Ovary (tissue), 7 donors: ENCODE measurements at regions not wholly inside any gene's neighbourhood (a gene's known extent, or its start where the extent isn't known, plus 50 kb on each side); places are given as distances from the start of the nearest gene placed in this dataset.

Source experiments
- DNase-seq, 5 donors: peaks; one replicate each; pipeline ENCODE4 v3.0.0-alpha.2; 2019 to 2020
- H3K27ac ChIP-seq, 2 donors: fragments of 200-600 bp; one replicate each; pipeline versions ENCODE4 v1.5.1 to v1.8.0; 2019 to 2022
- H3K27me3 ChIP-seq: fragments of 200-600 bp; one replicate; pipeline ENCODE4 v1.8.0; 2022
- H3K36me3 ChIP-seq: fragments of 200-600 bp; sonication (generic); one replicate; pipeline ENCODE4 v1.5.1; 2019
- H3K4me1 ChIP-seq: one replicate; pipeline ENCODE4 v1.8.1; 2013; ENCODE audit warnings: mild to moderate bottlenecking, moderate library complexity; ENCODE audit not compliant: insufficient read depth
- H3K4me3 ChIP-seq: fragments of 200-600 bp; sonication (generic); one replicate; pipeline ENCODE4 v1.5.1; 2017
- H3K9me3 ChIP-seq, 2 donors: fragments of 200-600 bp in 1 of 2; sonication (generic) in 1 of 2; one replicate each; pipeline versions ENCODE4 v1.5.1 to v1.8.1; 2013 to 2019; ENCODE audit warnings: mild to moderate bottlenecking in 1 of 2, moderate library complexity in 1 of 2
- EP300 ChIP-seq: sonication (generic); formaldehyde crosslinking; IDR thresholded peaks from one replicate; pipeline ENCODE4 v1.6.1; 2017; ENCODE audit warnings: antibody characterized with exemption
- POLR2A ChIP-seq: fragments of 450-650 bp; IDR thresholded peaks from one replicate; pipeline ENCODE4 v1.6.1; 2017; ENCODE audit warnings: antibody characterized with exemption, mild to moderate bottlenecking, moderate library complexity
- WGBS, 3 donors: extraction: QIAGEN DNeasy Blood & Tissue Kit in 1 of 3; methylation state at CpG; one replicate each; pipeline versions ENCODE4 v1.1.5 to v1.1.7; 2013 to 2017; 5-methylcytosine and 5-hydroxymethylcytosine counted together
- intact Hi-C, 4 donors: fragments of 100-400 bp; cut with DNase I; formaldehyde crosslinking; loops; one replicate each; pipeline versions ENCODE4 v1.11.0 to v1.15.1; 2022 to 2023
- TF ChIP-seq, protein P1 (sequence below), 3 donors: fragments of 450-650 bp in 2 of 3; fragments of 200-600 bp in 1 of 3; IDR thresholded peaks; one replicate each; pipeline versions ENCODE4 v1.5.1 to v1.8.0; 2016 to 2022; ENCODE audit warnings: antibody characterized with exemption in 3 of 3, mild to moderate bottlenecking in 1 of 3
- donor health status: DM: no; HTN: no; CAD: no; lungs with moderate emphysema.
- donor health status: DM: no; HTN: no; CAD: no.
- donor health status: Bipolar disorder and iron deficiency.
- donor health status: DM: no; HTN: no; CAD: no.
- donor health status: DM: yes; HTN: yes; CAD: no.

DNA sequence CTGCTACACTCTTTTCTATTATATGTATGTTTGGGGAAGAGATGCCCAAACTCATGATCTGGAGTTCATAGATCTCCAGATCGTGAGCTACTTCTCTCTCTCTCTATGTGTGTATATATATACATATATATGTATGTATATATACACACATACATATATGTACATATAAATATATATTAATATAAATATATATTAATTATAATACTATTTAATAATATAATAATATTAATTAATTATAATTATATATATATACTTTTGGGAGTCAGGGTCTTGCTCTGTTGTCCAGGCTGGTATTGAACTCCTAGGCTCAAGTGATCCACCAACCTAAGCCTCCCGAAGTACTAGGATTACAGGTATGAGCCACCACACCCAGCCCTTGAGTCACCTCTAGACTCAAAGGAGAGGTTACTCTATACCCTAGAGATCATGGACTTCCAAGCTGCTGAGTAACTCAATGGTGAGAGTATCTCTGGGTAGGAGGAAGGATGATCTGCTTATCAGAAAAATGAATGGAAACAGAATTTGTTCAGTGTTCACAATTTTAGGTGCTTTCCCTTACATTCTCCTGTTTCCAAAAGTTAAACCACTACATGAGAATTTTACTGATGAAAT, 463.5 kb upstream of the TRIB2 start:
- WGBS, 3 donors: 96 to 100% (median 98%) methylated on average over 2 of the region's 2 CpGs

DNA sequence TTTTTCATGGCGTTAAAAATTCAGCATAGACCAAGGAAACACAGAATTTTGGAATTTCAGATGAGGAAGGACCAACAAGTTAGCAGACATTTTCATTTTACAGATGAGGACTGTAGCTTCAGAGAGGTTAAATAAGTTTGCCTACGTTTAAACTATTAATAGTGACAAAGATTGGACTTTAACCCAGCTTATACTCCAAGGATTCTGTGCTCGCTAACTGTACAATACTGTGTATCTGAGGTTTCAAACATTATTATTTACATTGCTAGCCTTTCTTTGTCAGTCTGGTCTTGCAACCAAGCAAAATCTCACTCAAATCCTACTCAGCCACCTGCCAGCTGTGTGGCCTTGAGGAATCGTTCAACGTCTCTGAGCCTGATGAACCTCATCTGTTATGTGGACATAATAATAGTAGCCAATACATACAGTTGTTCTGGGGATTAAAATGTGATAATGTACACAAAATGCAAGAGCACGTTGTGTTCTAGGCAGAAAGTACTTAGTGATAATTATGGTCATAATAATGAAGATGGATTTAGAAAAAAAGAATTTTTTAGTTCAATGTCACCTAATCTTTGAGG, 462.4 kb upstream of the TRIB2 start:
- Histone ChIP-seq H3K27me3 (no peaks in the 10 kb centered on the region), H3K36me3 (no peaks in the 10 kb centered on the region), H3K27ac (no peak overlapping the region), H3K4me3 (no peak overlapping the region), H3K4me1 (peaks cover 1% of the 10 kb centered on the region), H3K9me3 (no peaks in the 10 kb centered on the region)
- TF ChIP-seq, protein P1, sequence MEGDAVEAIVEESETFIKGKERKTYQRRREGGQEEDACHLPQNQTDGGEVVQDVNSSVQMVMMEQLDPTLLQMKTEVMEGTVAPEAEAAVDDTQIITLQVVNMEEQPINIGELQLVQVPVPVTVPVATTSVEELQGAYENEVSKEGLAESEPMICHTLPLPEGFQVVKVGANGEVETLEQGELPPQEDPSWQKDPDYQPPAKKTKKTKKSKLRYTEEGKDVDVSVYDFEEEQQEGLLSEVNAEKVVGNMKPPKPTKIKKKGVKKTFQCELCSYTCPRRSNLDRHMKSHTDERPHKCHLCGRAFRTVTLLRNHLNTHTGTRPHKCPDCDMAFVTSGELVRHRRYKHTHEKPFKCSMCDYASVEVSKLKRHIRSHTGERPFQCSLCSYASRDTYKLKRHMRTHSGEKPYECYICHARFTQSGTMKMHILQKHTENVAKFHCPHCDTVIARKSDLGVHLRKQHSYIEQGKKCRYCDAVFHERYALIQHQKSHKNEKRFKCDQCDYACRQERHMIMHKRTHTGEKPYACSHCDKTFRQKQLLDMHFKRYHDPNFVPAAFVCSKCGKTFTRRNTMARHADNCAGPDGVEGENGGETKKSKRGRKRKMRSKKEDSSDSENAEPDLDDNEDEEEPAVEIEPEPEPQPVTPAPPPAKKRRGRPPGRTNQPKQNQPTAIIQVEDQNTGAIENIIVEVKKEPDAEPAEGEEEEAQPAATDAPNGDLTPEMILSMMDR (IDR thresholded peaks at IDR 0.05): no peak
- no peak for TF ChIP-seq POLR2A
- TF ChIP-seq EP300: no peak
- DNase-seq: no peak
- 16 to 46% (median 22%) methylated on average over 6 of the region's 6 CpGs for WGBS, 3 donors
- intact Hi-C loops: no loop called here

More for the DNA sequence above, 463.5 kb upstream of the TRIB2 start:
- Histone ChIP-seq H3K4me3 (no peak overlapping the region), H3K27ac (no peak overlapping the region), H3K9me3 (no peaks in the 10 kb centered on the region), H3K36me3 (no peaks in the 10 kb centered on the region), H3K4me1 (peaks cover 1% of the 10 kb centered on the region), H3K27me3 (no peaks in the 10 kb centered on the region)
- intact Hi-C loops: no loop called here
- TF ChIP-seq, protein P1 (IDR thresholded peaks at IDR 0.05): no peak
- no peak for DNase-seq

DNA sequence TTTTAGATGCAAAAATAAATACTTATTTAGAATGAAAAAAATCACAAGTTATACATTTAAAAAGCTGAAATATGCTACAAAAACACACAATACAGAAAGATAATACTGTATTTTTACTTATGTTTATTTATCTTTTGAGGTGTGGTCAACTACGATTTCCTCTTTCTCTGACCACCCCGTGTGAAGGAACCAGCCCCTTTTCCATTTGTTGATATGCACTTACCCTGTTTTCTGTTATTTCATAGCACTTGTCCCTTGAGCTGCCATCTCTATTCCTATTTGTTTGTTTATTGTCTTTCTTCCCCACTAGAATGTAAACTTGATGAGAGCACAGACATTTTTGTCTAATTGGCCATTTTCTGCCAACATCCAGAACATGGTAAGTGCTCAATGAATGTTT, 460.5 kb upstream of the TRIB2 start:
- Histone ChIP-seq H3K4me1 (peaks cover 1% of the 10 kb centered on the region), H3K27me3 (no peaks in the 10 kb centered on the region), H3K4me3 (no peak overlapping the region), H3K9me3 (no peaks in the 10 kb centered on the region), H3K27ac (no peak overlapping the region), H3K36me3 (no peaks in the 10 kb centered on the region)
- DNase-seq: no peak
- 64 to 81% (median 77%) methylated on average over 2 of the region's 2 CpGs for WGBS, 3 donors
- intact Hi-C loops: no loop called here
- TF ChIP-seq POLR2A (no peak), EP300 (no peak)
- TF ChIP-seq, protein P1 (IDR thresholded peaks at IDR 0.05): no peak

DNA sequence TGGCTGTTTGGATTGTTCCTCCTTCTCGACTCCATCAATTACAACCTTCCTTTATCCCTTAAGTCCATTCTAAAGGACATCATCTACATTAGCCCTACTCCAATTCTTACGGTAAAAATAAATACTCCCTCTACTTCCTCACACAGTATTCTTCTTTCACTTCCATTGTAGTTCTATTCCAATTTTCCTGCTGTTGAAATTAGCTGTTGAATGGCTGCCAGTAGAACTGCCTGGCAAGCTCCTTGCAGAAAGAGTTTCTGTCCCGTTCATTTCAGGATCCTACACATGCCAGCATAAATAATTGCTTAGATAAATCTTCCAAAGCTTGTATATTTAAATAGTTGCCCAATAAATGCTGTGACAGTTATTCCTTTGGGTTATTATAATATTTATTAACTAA, 459.3 kb upstream of the TRIB2 start:
- TF ChIP-seq, protein P1 (IDR thresholded peaks at IDR 0.05): no peak
- TF ChIP-seq EP300: no peak
- TF ChIP-seq POLR2A: no peak
- WGBS, 3 donors: 19 to 28% (median 28%) methylated on average over 3 of the region's 3 CpGs
- Histone ChIP-seq H3K4me1 (peaks cover 5% of the 10 kb centered on the region), H3K9me3 (no peaks in the 10 kb centered on the region), H3K36me3 (no peaks in the 10 kb centered on the region), H3K27me3 (no peaks in the 10 kb centered on the region), H3K4me3 (no peak overlapping the region), H3K27ac (no peak overlapping the region)
- no peak for DNase-seq
- intact Hi-C loops: no loop called here
